Right ventricle myocardium superior (tissue), 1 donor: ENCODE measurements at regions not wholly inside any gene's neighbourhood (a gene's known extent, or its start where the extent isn't known, plus 50 kb on each side); places are given as distances from the start of the nearest gene placed in this dataset.
"Not testable (repeated sequence)": the region's sequence is repeated elsewhere in the genome, so short reads cannot be mapped to it uniquely, and the experiment has no call there.

Experiments used
- ATAC-seq: fragments of 200-7000 bp; cut with Tn5 transposase; one replicate; pipeline ENCODE4 v1.9.1; 2020; ENCODE audit warnings: mild to moderate bottlenecking; ENCODE audit not compliant: poor library complexity
- DNase-seq: peaks from one replicate; pipeline ENCODE4 v3.0.0-alpha.2; 2020
- intact Hi-C: fragments of 100-400 bp; cut with DNase I; formaldehyde crosslinking; loops from one replicate; pipeline ENCODE4 v1.11.2; 2022
- donor health status: DM: no; HTN: yes; CAD: no; lungs with severe emphysema.

- no peak for DNase-seq
- intact Hi-C loops: no loop called here
- ATAC-seq: peak; percentile 79
Measured at GRCh38 chr1:201724039-201724765, 104.8 kb upstream of the IPO9 start.

- ATAC-seq: peak; percentile 3
- no peak for DNase-seq
- intact Hi-C loops: no loop called here
Measured at GRCh38 chr1:201724766-201725118, 104.2 kb upstream of the IPO9 start.

- intact Hi-C loops: no loop called here
- DNase-seq: no peak
- no peak for ATAC-seq
Measured at GRCh38 chr1:201726700-201727099, 102.3 kb upstream of the IPO9 start.

- ATAC-seq (no peak), DNase-seq (no peak)
- intact Hi-C loops: no loop called here
Measured at GRCh38 chr1:201728731-201729130, 100.2 kb upstream of the IPO9 start.

- ATAC-seq (no peak), DNase-seq (no peak)
- intact Hi-C loops: no loop called here
Measured at GRCh38 chr1:201729973-201730608, 98.9 kb upstream of the IPO9 start.

- peak; percentile 6 for ATAC-seq
- no peak for DNase-seq
- intact Hi-C loops: no loop called here
Measured at GRCh38 chr1:201730611-201731010, 98.3 kb upstream of the IPO9 start.

GRCh38 chr1:201731142-201731541 lies 97.8 kb upstream of the IPO9 start:
- DNase-seq (no peak), ATAC-seq (peak; percentile 16)
- intact Hi-C loops: no loop called here

GRCh38 chr1:201731592-201731991 lies 97.4 kb upstream of the IPO9 start:
- intact Hi-C loops: no loop called here
- DNase-seq (peak; percentile 84), ATAC-seq (peak; percentile 88)

- ATAC-seq (no peak), DNase-seq (no peak)
- intact Hi-C loops: no loop called here
Measured at GRCh38 chr1:201732351-201732750, 96.6 kb upstream of the IPO9 start.

GRCh38 chr1:201734221-201734620 lies 94.7 kb upstream of the IPO9 start:
- intact Hi-C loops, ATAC-seq, DNase-seq: not testable (repeated sequence)

- ATAC-seq (no peak), DNase-seq (no peak)
- intact Hi-C loops: no loop called here
Measured at GRCh38 chr1:201734786-201735185, 94.2 kb upstream of the IPO9 start.

- ATAC-seq: no peak
- DNase-seq: no peak
- intact Hi-C loops: no loop called here
Measured at GRCh38 chr1:201736707-201737320, 92.1 kb upstream of the IPO9 start.

- DNase-seq (peak; percentile 82), ATAC-seq (peak; percentile 66)
- intact Hi-C loops: no loop called here
Measured at GRCh38 chr1:201737352-201738060, 91.5 kb upstream of the IPO9 start.

- intact Hi-C loops: no loop called here
- DNase-seq: peak; percentile 59
- ATAC-seq: peak; percentile 27
Measured at GRCh38 chr1:201739080-201739479, 89.9 kb upstream of the IPO9 start.

GRCh38 chr1:201739492-201740085 lies 89.4 kb upstream of the IPO9 start:
- ATAC-seq: peak; percentile 76
- intact Hi-C loops: no loop called here
- peak; percentile 82 for DNase-seq

- DNase-seq (no peak), ATAC-seq (peak; percentile 10)
- intact Hi-C loops: no loop called here
Measured at GRCh38 chr1:201740086-201740541, 88.8 kb upstream of the IPO9 start.

- intact Hi-C loops: no loop called here
- peak; percentile 32 for ATAC-seq
- no peak for DNase-seq
Measured at GRCh38 chr1:201740670-201741111, 88.3 kb upstream of the IPO9 start.

GRCh38 chr1:201741763-201742342 lies 87.1 kb upstream of the IPO9 start:
- intact Hi-C loops: no loop called here
- no peak for ATAC-seq
- no peak for DNase-seq

GRCh38 chr1:201742476-201742875 lies 86.5 kb upstream of the IPO9 start:
- ATAC-seq: peak; percentile 9
- DNase-seq: no peak
- intact Hi-C loops: no loop called here
